Astrocyte of the spinal cord (primary cell): ENCODE measurements at regions not wholly inside any gene's neighbourhood (a gene's known extent, or its start where the extent isn't known, plus 50 kb on each side); places are given as distances from the start of the nearest gene placed in this dataset.

Experiments used
- DNase-seq: peaks from one replicate; pipeline ENCODE4 v3.0.0; 2011; ENCODE audit warnings: low read depth, low spot score
- H3K4me3 ChIP-seq: 2 replicates; pipeline ENCODE4 v1.5.1; 2011; ENCODE audit warnings: low read depth, mild to moderate bottlenecking, low read length, moderate library complexity
- CTCF ChIP-seq: IDR thresholded peaks from 2 replicates; pipeline ENCODE4 v1.5.1; 2012; ENCODE audit warnings: low read depth, mild to moderate bottlenecking, low read length, inconsistent platforms
- in situ Hi-C: cut with HindIII; loops from 2 replicates; pipeline ENCODE4 v1.10.0; 2017; ENCODE audit warnings: low sequenced_read_pairs

GRCh38 chr12:19794116-19794515 lies 354.8 kb downstream of the AEBP2 start:
- no peak for TF ChIP-seq CTCF
- H3K4me3 ChIP-seq = no peak overlapping the region
- DNase-seq = peak; percentile 8
- in situ Hi-C loops = no loop called here

DNA sequence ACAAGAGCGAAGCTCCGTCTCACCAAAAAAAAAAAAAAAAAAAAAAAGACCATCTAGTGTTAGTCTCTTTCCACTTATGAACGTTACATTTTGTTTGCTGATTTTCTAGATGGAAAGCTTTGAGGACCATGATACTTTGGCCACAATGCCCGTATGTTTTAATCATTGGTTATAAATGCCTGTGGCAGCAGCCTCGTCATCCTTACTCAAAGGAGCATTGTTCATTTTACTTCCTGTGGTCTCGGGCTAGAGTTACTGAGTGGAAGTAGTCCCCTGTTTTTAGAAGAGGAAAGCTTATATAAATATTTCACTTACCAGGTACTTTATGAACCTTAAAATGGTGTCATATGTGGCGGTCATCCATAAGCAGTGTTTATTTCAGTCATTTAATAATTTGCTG lies 359.9 kb downstream of the AEBP2 start:
- no peak for TF ChIP-seq CTCF
- no peak overlapping the region for H3K4me3 ChIP-seq
- in situ Hi-C loops = no loop called here
- peak; percentile 88 for DNase-seq

DNA sequence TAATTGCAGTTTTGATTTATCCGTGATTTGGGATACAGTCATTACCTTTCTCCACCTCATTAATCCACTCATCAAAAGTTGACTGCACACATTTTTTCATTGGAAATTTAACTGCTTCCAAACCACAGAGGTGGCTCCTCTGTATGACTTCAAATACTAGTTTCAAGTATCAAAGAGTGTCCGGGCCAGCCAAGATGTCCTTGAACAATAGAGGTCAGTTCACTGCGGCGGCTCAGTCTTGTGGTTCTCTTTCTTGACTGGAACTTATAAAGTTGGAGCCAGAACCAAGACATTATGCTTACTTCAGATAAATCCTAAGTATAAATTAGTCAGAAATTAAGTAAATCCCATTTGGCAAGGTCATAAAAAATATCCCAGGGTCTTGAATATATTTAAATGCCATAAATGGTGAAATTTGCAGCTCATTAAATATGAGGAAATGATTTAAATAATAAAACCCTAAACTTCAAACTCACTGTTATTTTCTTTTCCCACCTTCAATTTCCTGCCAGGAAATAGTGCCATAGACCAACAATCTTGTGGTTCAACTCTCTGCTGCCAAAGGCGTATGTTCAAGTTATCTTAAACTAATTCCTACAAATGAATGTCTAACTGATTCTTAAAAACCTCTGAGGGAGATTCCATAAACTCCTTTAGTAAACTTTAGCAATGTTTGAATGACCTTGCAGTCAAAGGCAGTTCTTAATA lies 360.8 kb downstream of the AEBP2 start:
- DNase-seq = peak; percentile 89
- no peak for TF ChIP-seq CTCF
- no peak overlapping the region for H3K4me3 ChIP-seq
- in situ Hi-C loops = no loop called here

- H3K4me3 ChIP-seq = no peak overlapping the region
- in situ Hi-C loops = no loop called here
- peak; percentile 40 for DNase-seq
- no peak for TF ChIP-seq CTCF
Observed at GRCh38 chr12:19800884-19801283, 361.6 kb downstream of the AEBP2 start.

- in situ Hi-C loops = no loop called here
- TF ChIP-seq CTCF = no peak
- DNase-seq = peak; percentile 56
- no peak overlapping the region for H3K4me3 ChIP-seq
Observed at GRCh38 chr12:19801941-19802340, 362.6 kb downstream of the AEBP2 start.

GRCh38 chr12:19802915-19803314 lies 363.6 kb downstream of the AEBP2 start:
- no peak for DNase-seq
- no peak for TF ChIP-seq CTCF
- in situ Hi-C loops = no loop called here
- no peak overlapping the region for H3K4me3 ChIP-seq
